DMS114 treated with DMSO at 0.1 percent for 48 hours (cell line): ENCODE measurements at regions not wholly inside any gene's neighbourhood (a gene's known extent, or its start where the extent isn't known, plus 50 kb on each side); places are given as distances from the start of the nearest gene placed in this dataset.
"Not testable (repeated sequence)": the region's sequence is repeated elsewhere in the genome, so short reads cannot be mapped to it uniquely, and the experiment has no call there.

Experiments
- DNase-seq: peaks from one replicate; lab custom pipeline; 2025; ENCODE audit not compliant: unreplicated experiment; lab: John Stamatoyannopoulos, UW

- DNase-seq = not testable (repeated sequence)
Measured at GRCh38 chr14:97068293-97068692, 271.1 kb downstream of the VRK1 start.

GRCh38 chr14:97070259-97070658, 273.1 kb downstream of the VRK1 start:
- DNase-seq = no peak

GRCh38 chr14:97071177-97071576, 274.0 kb downstream of the VRK1 start:
- DNase-seq = no peak

- DNase-seq = no peak
Measured at GRCh38 chr14:97073622-97074021, 276.4 kb downstream of the VRK1 start.

- DNase-seq = no peak
Measured at GRCh38 chr14:97074456-97074855, 277.3 kb downstream of the VRK1 start.

DNA sequence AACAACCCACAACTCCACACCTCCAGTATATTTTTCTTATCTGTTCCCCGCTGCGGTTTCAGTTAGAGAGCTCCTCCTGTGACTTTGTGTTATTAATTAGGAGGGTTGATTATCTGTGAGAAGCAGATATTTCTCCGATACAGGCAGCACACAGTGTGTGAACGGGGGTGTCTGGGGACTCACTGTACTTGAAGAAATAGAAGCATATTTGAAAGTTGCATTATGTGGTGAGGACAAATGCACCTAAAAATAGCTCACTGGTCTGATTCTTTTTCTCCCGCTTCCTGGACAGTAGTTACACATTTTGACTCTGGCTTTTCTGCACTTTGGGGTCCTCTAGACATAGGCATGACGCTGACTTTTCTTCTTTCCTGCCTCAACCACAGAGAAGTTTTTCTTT, 277.7 kb downstream of the VRK1 start:
- DNase-seq = no peak

DNA sequence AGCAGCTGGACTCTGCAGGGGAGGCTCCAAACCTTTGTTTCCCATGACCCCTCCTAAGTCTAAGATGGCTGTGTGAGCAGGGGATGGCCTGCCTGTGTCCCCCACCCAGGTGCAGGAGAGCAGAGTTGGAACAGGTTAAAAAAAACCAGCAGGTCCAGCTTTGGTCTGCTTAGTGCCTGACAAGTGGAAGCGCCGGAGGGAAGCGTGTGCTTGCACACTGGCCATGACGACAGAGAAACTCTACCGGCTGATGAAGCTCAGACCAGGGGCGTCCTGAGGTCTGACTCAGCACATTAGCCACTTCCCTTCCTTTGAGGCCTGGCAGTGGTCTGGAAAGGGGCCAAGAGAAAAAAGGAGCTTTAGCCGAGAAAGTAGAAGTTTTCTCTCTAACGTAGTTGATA, 280.1 kb downstream of the VRK1 start:
- DNase-seq = no peak

DNA sequence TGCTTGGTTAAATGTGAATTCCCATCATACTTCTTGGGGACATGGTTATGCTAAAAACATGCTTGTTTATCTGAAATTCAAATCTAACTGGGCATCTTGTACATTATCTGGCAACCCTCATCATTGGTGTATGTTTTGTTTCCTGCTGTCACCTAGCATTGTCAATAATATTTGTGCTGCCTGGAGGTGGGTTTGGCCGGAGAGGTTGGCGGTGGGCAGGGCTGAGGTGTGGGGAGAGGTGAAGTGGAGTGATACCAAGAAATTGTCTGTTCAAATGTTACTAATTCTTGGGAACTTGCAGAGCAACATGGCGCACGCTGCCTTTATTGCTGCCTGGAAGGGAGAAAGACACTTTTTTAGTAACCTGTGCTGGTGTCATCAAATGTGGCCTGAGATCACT, 280.5 kb downstream of the VRK1 start:
- no peak for DNase-seq

DNA sequence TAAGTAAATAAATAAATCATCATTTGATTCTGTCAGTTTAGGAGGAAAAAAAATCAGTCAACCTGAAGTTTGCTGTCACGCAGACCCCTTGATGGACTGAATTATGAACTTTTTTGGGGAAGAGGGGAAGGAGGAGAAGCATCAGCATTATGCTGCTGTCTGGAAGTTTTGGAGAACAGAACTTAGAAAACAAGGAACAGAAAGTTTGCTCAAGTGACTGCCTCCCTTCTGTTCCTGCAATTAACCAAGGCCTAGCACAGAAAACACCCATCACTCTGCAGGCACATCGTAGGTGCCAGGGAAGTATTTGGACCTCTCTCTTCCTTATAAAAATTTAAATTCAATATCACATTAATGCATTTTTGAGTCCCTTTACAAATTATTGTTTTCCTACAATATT, 283.8 kb downstream of the VRK1 start:
- DNase-seq = no peak

DNA sequence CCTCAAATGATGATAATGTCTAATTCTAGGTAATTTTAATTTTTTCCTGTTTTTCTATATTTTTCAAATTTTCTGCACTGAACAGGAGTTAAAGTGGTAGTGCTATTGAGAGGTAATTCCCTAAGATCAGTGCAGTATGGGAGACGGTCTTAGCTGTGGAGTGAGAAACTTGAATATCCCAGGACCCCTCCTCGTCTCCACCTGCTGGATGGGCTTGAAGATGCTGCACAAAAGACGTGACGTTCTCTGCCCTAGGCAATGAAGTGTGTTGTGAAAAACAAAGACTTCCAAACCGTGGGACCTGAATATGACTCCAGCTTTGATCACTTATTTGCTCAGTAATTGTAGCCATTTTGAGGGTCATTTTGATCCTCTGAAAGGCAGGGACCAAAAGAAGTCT, 298.1 kb downstream of the VRK1 start:
- no peak for DNase-seq

GRCh38 chr14:97097296-97097695, 300.1 kb downstream of the VRK1 start:
- DNase-seq = no peak

- DNase-seq = no peak
Measured at GRCh38 chr14:97100306-97100705, 303.1 kb downstream of the VRK1 start.

GRCh38 chr14:97101561-97101960, 304.4 kb downstream of the VRK1 start:
- no peak for DNase-seq

GRCh38 chr14:97104029-97104428, 306.8 kb downstream of the VRK1 start:
- no peak for DNase-seq

DNA sequence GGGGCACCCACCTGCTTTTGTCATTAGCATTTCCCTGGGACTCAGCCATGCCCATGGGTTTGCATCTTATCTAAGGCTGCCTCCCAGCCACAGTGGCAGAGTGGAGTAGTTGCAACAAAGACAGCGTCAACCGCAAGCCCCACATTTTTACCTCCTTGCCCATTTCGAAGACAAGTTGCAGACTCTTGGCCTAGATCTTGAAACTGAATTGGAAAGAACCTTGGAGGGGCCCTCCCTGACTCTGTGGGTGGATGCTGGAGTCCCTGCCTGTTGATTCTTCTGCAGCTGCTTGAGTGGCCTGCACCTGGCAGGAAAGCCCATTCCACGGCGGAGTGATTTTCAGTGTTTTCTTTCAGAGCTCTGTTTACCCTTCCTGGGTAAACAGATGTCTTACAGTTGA, 309.0 kb downstream of the VRK1 start:
- no peak for DNase-seq

DNA sequence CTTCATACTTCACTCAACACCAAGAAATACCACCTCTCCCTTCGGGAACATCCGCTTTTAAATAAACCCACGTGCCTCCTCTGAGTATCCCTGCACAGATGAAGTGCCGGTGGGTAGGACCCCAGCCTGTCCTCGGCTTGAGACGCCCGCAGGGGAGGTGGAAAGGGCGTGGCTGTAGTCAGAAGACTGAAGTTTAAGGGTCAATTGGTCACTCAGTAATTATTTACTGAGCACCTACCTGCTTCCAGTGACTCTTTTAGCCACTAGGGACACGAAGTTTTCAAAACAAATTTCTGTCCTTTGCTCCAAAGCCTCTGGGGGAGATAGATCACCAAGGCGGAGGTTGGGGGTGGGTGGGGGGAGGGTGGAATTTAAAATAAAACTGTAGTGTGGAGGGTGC, 309.4 kb downstream of the VRK1 start:
- no peak for DNase-seq

- DNase-seq = no peak
Measured at GRCh38 chr14:97107080-97107479, 309.9 kb downstream of the VRK1 start.

- no peak for DNase-seq
Measured at GRCh38 chr14:97107760-97108159, 310.6 kb downstream of the VRK1 start.

DNA sequence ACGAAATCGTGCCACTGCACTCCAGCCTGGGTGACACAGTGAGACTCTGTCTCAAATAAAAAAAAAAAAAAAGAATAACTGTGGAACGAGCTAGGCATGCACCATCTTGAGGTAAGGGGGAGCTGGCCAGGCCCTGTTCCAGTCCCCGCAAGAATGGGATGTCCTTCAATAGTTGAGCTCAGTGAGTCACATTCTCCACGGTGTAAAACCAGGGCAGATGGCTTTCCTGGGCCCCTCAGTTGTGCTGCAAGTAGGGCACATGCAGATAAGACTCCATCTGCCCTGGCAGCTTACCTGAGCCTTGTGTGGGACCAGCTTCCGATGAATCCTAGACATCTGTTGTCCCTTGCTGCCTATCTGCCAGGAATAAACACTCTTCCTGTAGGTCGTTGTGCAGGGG, 312.1 kb downstream of the VRK1 start:
- no peak for DNase-seq

DNA sequence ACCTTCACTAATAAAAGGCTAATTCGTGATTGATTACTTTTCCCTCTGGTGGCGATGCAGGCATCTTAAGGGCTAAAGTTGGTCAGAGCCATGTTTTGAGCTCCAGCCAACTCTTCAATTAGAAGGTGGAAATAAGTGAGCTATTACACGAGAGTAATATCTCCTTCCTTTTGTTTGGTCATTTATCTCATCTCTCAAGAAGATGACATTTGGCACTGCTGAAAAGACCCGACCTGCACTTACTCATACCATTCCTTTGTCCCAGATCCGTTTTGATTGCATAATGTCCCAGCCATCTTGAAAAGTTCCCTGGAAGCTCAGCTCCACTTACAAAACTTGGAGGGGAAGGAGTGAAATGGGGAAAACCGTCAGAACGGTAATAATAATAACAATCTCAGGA, 316.2 kb downstream of the VRK1 start:
- DNase-seq = no peak

DNA sequence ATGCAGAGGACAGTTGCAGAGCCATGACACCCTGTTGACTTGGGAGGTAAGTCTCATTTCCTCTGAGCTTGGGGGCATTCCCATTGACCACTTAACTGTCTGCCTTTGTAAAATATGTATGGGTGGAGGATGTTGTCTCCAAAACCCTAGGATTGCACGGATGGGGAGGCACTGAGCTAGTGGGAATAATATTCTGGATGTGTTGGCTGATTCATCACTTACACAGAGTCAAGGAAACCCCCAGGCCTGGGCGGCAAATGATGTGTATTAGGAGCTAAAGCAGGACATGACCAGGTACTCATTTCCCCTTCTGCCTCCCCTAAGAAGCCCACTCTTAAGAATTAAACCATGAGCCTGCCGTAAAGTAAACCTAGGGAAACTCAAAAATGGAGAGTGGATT, 319.4 kb downstream of the VRK1 start:
- DNase-seq = no peak

DNA sequence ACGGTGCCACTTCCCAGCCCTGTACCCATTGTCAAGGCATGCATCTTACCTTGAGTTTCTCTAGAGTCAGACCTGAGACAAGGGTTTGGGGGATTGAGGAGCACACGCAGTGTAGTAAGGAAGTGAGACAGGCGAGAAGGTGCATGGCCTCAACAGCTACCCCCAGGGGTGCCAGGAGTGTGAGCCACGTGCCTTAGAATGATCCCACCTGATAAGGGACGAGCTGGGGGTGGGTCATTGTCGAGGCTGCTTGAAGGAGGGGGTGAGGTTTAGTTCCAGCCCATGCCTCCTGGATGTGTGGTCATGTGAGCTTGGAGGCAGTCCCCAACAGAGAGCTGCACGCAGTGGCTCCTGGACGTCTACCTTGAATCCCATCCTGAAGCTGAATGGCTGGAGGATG, 320.5 kb downstream of the VRK1 start:
- DNase-seq = no peak

DNA sequence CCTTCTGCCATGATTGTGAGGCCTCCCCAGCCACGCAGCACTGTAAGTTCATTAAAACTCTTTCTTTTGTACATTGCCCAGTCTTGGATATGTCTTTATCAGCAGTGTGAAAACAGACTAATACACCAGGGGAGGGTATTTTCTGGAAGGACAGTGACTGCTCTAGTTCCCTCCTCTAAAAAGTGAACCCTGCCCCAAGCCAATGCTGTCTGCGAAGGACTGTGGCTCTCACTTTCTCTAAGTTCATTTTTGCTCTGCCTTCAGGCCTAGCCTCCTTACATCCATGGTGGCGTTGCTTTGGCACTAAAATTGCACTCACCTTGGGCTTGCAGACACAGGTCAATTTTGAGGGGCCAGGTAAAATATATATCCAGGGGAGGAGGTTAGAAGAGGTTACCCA, 323.0 kb downstream of the VRK1 start:
- no peak for DNase-seq

DNA sequence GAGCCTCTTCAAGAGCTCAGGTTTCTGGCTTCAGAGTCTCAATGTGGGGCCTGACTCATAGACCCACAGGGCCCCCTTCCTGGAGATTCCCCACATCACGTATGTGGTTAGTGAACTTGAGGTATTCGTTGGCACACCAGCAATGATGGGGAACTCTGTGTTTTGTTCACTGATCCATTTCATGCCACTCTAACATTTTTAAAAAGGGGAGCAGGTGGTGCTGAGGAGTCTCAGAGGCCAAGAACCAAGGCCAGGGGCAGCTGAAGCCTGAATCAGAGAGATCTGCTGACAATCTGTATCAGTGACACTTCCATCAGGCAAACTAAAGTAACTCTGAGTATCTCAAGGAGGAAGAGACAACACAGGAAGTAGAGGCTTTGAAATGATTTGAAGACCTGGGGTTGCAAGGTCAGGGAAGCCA, 323.4 kb downstream of the VRK1 start:
- DNase-seq = no peak
